SKM-1 treated with dmso at 0.1 percent for 144 hours (cell line): ENCODE measurements at regions not wholly inside any gene's neighbourhood (a gene's known extent, or its start where the extent isn't known, plus 50 kb on each side); places are given as distances from the start of the nearest gene placed in this dataset.
"Not testable (repeated sequence)": the region's sequence is repeated elsewhere in the genome, so short reads cannot be mapped to it uniquely, and the experiment has no call there.

Experiments
- DNase-seq: peaks from one replicate; lab custom pipeline; 2025; ENCODE audit not compliant: unreplicated experiment; lab: John Stamatoyannopoulos, UW

GRCh38 chr5:109580225-109580624 lies 109.5 kb upstream of the MAN2A1 start:
- no peak for DNase-seq

DNA sequence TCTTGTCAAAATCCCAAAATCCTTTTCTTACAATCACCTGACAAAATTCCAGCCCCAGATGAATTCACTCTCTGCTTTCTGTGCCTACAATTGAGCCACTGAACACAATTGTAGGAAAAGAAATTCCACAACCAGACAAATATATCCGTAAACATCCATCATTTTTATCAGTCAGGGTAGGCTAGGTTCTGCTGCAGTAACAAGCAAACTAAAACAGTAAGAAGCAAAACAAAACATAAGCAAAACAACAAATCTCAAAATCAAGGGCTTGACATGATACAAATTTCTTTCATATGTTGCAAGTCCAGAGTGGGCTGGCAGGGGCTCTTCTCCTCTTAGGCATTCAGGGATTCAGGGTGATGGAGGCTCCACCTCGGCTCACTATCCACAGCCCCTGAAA lies 114.2 kb upstream of the MAN2A1 start:
- no peak for DNase-seq

GRCh38 chr5:109574985-109575384 lies 114.7 kb upstream of the MAN2A1 start:
- no peak for DNase-seq

DNA sequence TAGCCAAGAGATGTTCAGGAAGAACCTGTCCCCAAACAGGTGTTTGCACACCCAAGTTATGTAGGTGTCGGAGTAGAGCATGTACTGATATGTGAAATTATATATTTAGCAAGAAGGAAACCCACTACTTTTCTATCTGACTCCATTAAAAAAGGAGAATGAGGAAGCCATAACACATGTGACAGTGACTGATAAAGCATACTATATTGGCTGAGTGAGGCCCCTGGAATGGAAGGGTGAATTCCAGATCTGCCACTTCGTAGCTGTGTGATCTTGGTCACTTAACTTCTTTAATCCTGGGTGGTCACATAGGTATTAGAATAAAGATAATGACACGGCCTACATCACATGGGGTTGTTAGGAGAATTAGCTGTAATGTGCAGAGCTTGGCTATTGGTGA lies 116.0 kb upstream of the MAN2A1 start:
- no peak for DNase-seq

GRCh38 chr5:109573256-109573655 lies 116.5 kb upstream of the MAN2A1 start:
- DNase-seq = no peak

GRCh38 chr5:109571785-109572184 lies 117.9 kb upstream of the MAN2A1 start:
- DNase-seq = no peak

DNA sequence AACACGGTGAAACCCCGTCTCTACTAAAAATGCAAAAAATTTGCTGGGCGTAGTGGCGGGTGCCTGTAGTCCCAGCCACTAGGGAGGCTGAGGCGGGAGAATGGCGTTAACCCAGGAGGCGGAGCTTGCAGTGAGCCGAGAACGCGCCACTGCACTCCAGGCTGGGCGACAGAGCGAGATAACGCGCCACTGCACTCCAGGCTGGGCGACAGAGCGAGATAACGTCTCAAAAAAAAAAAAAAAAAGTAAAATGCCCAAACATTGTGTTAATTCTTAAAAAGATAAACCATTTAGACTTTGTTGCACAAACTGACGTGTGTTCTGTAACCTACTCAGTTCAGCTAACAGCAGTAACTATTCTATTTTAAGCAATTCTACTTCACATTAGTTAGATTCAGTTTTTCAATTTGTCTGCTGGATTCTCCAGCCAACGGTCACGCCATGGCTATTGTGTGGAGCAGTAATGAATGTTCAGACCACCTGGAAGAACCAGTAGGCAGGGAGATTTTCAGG lies 119.3 kb upstream of the MAN2A1 start:
- DNase-seq = no peak

DNA sequence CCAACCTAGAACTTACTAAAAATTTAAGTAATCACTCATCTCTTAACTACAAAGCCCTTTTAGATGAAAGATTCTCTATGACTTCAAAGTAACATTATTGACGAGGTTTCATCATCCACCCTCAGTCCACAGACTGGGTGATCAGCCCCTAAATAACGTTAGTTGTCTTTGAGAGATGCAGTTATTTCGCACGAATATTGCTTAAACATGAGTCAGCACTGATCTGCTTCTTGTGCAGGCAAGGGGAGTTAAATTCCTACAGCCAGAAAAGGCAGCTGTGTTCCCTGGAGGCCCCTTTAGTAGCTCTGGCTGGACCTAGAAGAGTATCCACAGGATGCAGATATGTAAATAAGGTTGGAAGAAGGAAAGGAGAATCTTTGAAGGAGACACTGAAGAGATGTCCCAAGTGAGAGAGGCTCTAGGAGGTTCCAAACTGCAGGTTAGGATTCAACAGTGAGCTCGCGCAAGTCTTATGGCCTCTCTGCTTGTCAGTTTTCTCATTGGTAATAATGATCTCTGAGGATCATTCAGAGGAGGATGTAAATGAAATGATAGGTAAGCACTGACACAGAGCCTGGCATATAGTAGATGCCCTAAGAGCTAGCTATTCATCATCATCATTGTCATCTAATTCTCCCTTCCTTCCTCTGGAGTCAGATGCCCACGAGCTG lies 122.2 kb upstream of the MAN2A1 start:
- no peak for DNase-seq

DNA sequence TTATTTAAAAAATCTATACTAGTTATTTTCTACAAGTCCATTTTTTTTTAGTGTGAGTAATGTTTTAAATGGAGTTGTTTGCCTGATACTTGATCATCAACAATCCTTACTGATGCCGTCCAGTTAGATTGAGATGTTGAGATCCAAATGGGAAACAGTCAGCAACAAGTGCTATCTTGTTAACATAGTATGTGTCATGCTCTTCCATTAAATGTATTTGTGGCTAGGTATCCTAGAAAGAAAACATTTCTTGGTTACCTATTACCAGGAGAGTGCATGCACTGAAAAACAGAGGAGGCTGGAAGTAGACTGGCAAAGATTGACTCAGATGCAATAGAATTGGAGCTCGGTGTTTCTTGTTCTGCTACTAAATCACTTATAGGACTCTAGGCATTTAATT lies 123.4 kb upstream of the MAN2A1 start:
- no peak for DNase-seq

GRCh38 chr5:109563739-109564138 lies 126.0 kb upstream of the MAN2A1 start:
- DNase-seq = no peak

DNA sequence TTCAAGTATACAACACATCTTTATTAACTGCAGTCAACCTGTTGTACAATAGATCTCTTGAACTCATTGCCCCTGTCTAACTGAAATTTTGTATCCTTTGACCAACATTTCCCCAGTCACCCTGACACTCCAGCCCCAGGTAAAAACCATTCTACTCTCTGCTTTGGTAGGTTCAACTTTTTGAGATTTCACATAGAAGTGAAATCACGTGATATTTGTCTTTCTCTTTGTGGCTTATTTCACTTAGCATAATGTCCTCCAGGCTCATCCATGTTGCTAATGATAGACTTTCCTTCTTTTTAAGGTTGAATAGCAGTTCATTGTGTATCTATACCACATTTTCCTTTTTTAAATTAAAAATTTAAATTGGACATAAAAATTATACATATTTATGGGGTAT lies 126.5 kb upstream of the MAN2A1 start:
- no peak for DNase-seq

- DNase-seq = no peak
Measured at GRCh38 chr5:109562441-109562840, 127.3 kb upstream of the MAN2A1 start.

DNA sequence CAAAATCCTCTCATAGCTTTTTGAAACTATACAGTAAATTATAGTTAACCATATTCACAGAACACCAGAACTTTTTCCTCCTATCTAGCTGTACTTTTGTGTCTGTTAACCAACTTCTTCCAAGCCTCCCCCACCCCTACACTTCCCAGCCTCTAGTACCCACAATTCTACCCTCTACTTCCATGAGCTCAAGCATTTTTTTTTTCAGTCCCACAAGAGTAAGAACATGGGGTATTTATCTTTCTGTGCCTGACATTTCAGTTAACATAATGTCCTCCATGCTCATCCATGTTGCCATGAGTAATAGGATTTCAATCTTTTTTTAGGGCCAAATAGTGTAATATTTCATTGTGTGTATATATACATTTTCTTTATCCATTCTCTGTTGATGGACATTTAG lies 128.3 kb upstream of the MAN2A1 start:
- no peak for DNase-seq

DNA sequence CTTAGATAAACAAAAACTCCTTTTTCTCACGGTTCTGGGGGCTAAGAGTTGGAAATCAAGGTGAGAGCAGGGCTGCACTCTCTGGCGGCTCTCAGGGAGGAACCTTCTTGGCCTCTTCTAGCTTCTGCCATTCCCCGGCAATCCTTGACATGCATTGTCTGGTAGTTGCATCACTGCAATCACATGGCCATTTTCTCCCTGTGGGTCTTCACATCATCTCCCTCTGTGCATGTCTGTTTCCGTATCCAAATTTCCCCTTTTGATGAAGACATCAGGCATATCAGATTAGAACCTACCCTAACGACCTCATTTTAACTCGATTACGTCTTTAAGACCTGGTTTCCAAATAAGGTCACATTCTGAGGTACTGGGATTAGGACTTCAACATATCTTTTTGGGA lies 129.2 kb upstream of the MAN2A1 start:
- DNase-seq = no peak

DNA sequence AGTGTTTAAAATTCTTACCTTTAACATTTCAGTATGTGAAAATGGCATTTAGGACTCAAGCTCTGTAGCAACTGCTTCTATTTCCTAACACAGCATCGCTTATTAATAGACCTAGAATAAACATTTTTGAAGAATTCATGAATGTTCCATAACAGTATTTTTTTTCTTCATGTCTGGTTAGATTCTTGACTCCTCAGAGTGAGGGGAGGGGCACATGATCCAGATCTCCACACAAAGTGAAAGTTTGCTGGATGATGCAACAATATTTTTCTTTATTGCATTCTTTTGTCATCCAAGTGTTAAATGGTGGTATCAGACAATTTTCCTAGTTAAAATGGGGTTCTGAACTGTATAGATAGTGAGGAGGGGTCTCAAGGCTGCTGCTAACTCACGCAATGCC lies 130.8 kb upstream of the MAN2A1 start:
- DNase-seq = no peak

GRCh38 chr5:109558364-109558763 lies 131.4 kb upstream of the MAN2A1 start:
- DNase-seq = no peak

- DNase-seq = no peak
Measured at GRCh38 chr5:109553846-109554245, 135.9 kb upstream of the MAN2A1 start.

- not testable (repeated sequence) for DNase-seq
Measured at GRCh38 chr5:109551234-109551633, 138.5 kb upstream of the MAN2A1 start.

- DNase-seq = no peak
Measured at GRCh38 chr5:109550077-109550476, 139.7 kb upstream of the MAN2A1 start.

GRCh38 chr5:109546461-109546860 lies 136.7 kb upstream of the PJA2 start:
- DNase-seq = no peak

DNA sequence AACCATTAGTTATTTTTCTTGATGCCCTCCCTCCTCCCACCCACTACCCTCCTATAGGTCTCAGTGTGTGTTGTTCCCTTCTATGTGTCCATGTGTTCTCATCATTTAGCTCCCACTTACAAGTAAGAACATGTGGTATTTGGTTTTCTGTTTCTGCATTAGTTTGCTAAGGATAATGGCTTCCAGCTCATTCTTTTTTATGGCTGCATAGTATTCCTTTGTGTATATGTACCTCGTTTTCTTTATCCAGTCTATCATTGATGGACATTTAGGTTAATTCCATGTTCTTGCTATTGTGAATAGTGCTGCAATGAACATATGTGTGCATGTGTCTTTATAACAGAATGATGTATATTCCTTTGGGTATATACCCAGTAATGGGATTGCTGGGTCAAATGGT lies 135.1 kb upstream of the PJA2 start:
- DNase-seq = not testable (repeated sequence)

DNA sequence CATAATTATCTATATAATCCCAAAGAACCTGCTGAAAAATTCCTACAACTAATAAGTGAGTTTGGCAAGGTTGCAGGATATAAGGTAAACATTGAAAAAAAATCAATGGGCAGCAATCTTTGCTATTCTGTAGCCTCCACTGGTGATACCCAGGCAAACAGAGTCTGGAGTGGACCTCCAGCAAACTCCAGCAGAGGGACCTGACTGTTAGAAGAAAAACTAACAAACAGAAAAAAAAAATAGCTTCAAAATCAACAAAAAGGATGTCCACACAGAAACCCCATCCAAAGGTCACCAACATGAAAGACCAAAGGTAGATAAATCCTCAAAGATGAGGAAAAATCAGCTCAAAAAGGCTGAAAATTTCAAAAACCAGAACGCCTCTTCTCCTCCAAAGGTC lies 128.9 kb upstream of the PJA2 start:
- not testable (repeated sequence) for DNase-seq

- not testable (repeated sequence) for DNase-seq
Measured at GRCh38 chr5:109535090-109535489, 125.3 kb upstream of the PJA2 start.
